K562 (cell line): ENCODE measurements at regions not wholly inside any gene's neighbourhood (a gene's known extent, or its start where the extent isn't known, plus 50 kb on each side); places are given as distances from the start of the nearest gene placed in this dataset.

Source experiments
- ATAC-seq: fragments of 200-7000 bp; cut with Tn5 transposase; 3 replicates; pipeline ENCODE4 v1.9.1; 2020; ENCODE audit warnings: moderate library complexity
- BruUV-seq: library from RNA; stranded (reverse); fragments of 400-500 nt; replicated peaks from 2 replicates; lab custom pipeline; 2021; lab: Mats Ljungman, UMichigan
- CTCF ChIA-PET: fragments of 300-600 bp; formaldehyde crosslinking; extraction: SDS; loops from one replicate; lab custom pipeline; 2021; ENCODE audit warnings: low intra/inter-chr PET ratio; lab: Yijun Ruan, JAX
- POLR2A ChIA-PET: fragments of 300-600, 350-650 bp; sonication (Branson Sonifier 250); formaldehyde crosslinking; extraction: SDS; loops from one replicate; lab custom pipeline; 2021; ENCODE audit warnings: antibody characterized with exemption, inconsistent platforms; lab: Yijun Ruan, JAX
- DNase-seq, 4 experiments: peaks; one replicate each; pipeline versions ENCODE4 v3.0.0 to v3.0.0-alpha.2; 2011 to 2018; ENCODE audit warnings: low spot score in 3 of 4, mixed read lengths in 3 of 4; ENCODE audit errors: extremely low read depth in 1 of 4
- FAIRE-seq: peaks from 2 replicates; lab custom pipeline; 2011; peaks lifted over from hg19 to GRCh38; lab: Jason Lieb, UNC
- H2AFZ ChIP-seq: 2 replicates; pipeline ENCODE4 v1.6.0; 2011; ENCODE audit warnings: low read depth, low read length, control low read depth, inconsistent platforms
- H3K27ac ChIP-seq: fragments of 200-600 bp; 3 replicates; pipeline ENCODE4 v1.8.0; 2011; ENCODE audit warnings: low read depth, mild to moderate bottlenecking, control low read depth, inconsistent platforms, low read length, moderate library complexity, mixed read lengths; ENCODE audit errors: extremely low read depth
- H3K27me3 ChIP-seq, 2 experiments: fragments of 300-600 bp in 1 of 2; 2 replicates in 1 of 2; 3 replicates in 1 of 2; pipeline versions ENCODE4 v1.6.0 to v1.8.0; 2011; ENCODE audit warnings: inconsistent platforms in 2 of 2, low read length in 2 of 2, mild to moderate bottlenecking in 1 of 2, mixed read lengths in 1 of 2, moderate library complexity in 1 of 2; ENCODE audit not compliant: control insufficient read depth in 2 of 2, insufficient read depth in 2 of 2
- H3K36me3 ChIP-seq: fragments of 300-600 bp; 3 replicates; pipeline ENCODE4 v1.8.0; 2011; ENCODE audit warnings: mild to moderate bottlenecking, low read length, inconsistent platforms; ENCODE audit not compliant: control insufficient read depth, insufficient read depth
- H3K4me1 ChIP-seq, 2 experiments: fragments of 200-600 bp in 1 of 2; replicated peaks in 1 of 2; 2 replicates in 1 of 2; 3 replicates in 1 of 2; pipeline versions ENCODE4 v1.5.1 to v1.8.0; 2011; ENCODE audit warnings: inconsistent platforms in 2 of 2, low read length in 2 of 2, mild to moderate bottlenecking in 1 of 2, mixed read lengths in 1 of 2, moderate library complexity in 1 of 2; ENCODE audit not compliant: control insufficient read depth in 2 of 2, insufficient read depth in 2 of 2
- H3K4me2 ChIP-seq: 2 replicates; pipeline ENCODE4 v1.6.1; 2011; ENCODE audit warnings: low read length, control low read depth, inconsistent platforms, mixed read lengths; ENCODE audit not compliant: insufficient read depth
- H3K4me3 ChIP-seq: fragments of 200-600 bp; sonication (generic), shearing (Covaris generic); 2 replicates; pipeline ENCODE4 v1.5.1; 2016; ENCODE audit warnings: control low read depth, inconsistent platforms
- H3K79me2 ChIP-seq: fragments of 200-600 bp; 3 replicates; pipeline ENCODE4 v1.8.0; 2011; ENCODE audit warnings: low read length, inconsistent platforms; ENCODE audit not compliant: control insufficient read depth, insufficient read depth
- H3K9ac ChIP-seq, 2 experiments: 2 replicates each; pipeline versions ENCODE4 v1.6.0 to v1.6.1; 2011; ENCODE audit warnings: low read depth in 2 of 2, low read length in 2 of 2, control low read depth in 1 of 2, inconsistent platforms in 1 of 2, mild to moderate bottlenecking in 1 of 2, mixed read lengths in 1 of 2; ENCODE audit not compliant: insufficient read depth in 1 of 2
- H3K9me1 ChIP-seq: one replicate; pipeline ENCODE4 v1.6.0; 2011; ENCODE audit warnings: inconsistent platforms, mild to moderate bottlenecking, low read length, moderate library complexity; ENCODE audit not compliant: control insufficient read depth, insufficient read depth
- H3K9me3 ChIP-seq: replicated peaks from 2 replicates; pipeline ENCODE4 v1.5.1; 2011; ENCODE audit warnings: low read depth, low read length, inconsistent platforms; ENCODE audit not compliant: control insufficient read depth, insufficient read depth
- H4K20me1 ChIP-seq: replicated peaks from 2 replicates; pipeline ENCODE4 v1.6.1; 2011; ENCODE audit warnings: low read length, inconsistent platforms, mixed read lengths; ENCODE audit not compliant: control insufficient read depth, insufficient read depth
- ADNP ChIP-seq: fragments of 200-800 bp; sonication (Bioruptor generic); IDR thresholded peaks from 2 replicates; pipeline ENCODE4 v1.6.1; 2016; ENCODE audit warnings: missing genetic modification characterization, missing compliant biosample characterization
- ATF7 ChIP-seq: fragments of 450-650 bp; IDR thresholded peaks from 2 replicates; pipeline ENCODE4 v1.7.1; 2014; ENCODE audit warnings: mild to moderate bottlenecking, moderate library complexity
- GTF2E2 ChIP-seq: fragments of 200-800 bp; sonication (Bioruptor generic); IDR thresholded peaks from 2 replicates; pipeline ENCODE4 v1.6.1; 2016; ENCODE audit warnings: missing genetic modification characterization, missing compliant biosample characterization
- KLF10 ChIP-seq: fragments of 250-450 bp; sonication (Bioruptor Pico); IDR thresholded peaks from 2 replicates; pipeline ENCODE4 v1.6.1; 2021; ENCODE audit warnings: matching md5 sums
- PCBP2 ChIP-seq: fragments of 200-400 bp; formaldehyde crosslinking; IDR thresholded peaks from 2 replicates; pipeline ENCODE4 v1.6.1; 2018; ENCODE audit warnings: low read length, low read depth, mild to moderate bottlenecking, moderate library complexity; ENCODE audit not compliant: poor library complexity, severe bottlenecking
- POLR3A ChIP-seq: IDR thresholded peaks from 2 replicates; pipeline ENCODE4 v1.6.1; 2011; ENCODE audit warnings: borderline replicate concordance, mild to moderate bottlenecking, moderate library complexity; ENCODE audit not compliant: insufficient read length, insufficient read depth; ENCODE audit errors: extremely low read depth
- POU5F1 ChIP-seq: fragments of 150-350 bp; IDR thresholded peaks from 2 replicates; pipeline ENCODE4 v1.6.1; 2014; ENCODE audit warnings: borderline replicate concordance, low read length, low read depth, mild to moderate bottlenecking; ENCODE audit not compliant: partially characterized antibody
- SMARCE1 ChIP-seq: fragments of 450-650 bp; IDR thresholded peaks from 2 replicates; pipeline ENCODE4 v1.7.1; 2016; ENCODE audit warnings: mild to moderate bottlenecking
- TEAD4 ChIP-seq, 2 experiments: sonication (generic) in 1 of 2; formaldehyde crosslinking in 1 of 2; IDR thresholded peaks; 2 replicates each; pipeline versions ENCODE4 v1.6.1 to v1.8.0; 2012 to 2022; ENCODE audit warnings: borderline replicate concordance in 1 of 2, inconsistent platforms in 1 of 2, low read length in 1 of 2, mild to moderate bottlenecking in 1 of 2, missing genetic modification reagents in 1 of 2
- U2AF1 ChIP-seq: fragments of 200-400 bp; formaldehyde crosslinking; optimal IDR thresholded peaks from 2 replicates; pipeline ENCODE3; 2017; ENCODE audit warnings: mild to moderate bottlenecking, low read depth, low read length, moderate library complexity
- ZNF316 ChIP-seq: fragments of 450-650 bp; IDR thresholded peaks from 2 replicates; pipeline ENCODE4 v1.6.1; 2016
- ZNF445 ChIP-seq: fragments of 250-450 bp; sonication (Bioruptor Pico); IDR thresholded peaks from 2 replicates; pipeline ENCODE4 v1.4.0; 2020; ENCODE audit warnings: low read depth, mild to moderate bottlenecking, moderate library complexity
- ZNF644 ChIP-seq: fragments of 200-800 bp; sonication (Bioruptor generic); IDR thresholded peaks from 2 replicates; pipeline ENCODE4 v1.6.1; 2016; ENCODE audit warnings: low read depth, missing genetic modification characterization, missing compliant biosample characterization
- ZNF717 ChIP-seq: fragments of 250-450 bp; sonication (Bioruptor Pico); IDR thresholded peaks from 2 replicates; pipeline ENCODE4 v1.5.0; 2021
- WGBS: fragments of 100-300 bp; shearing (Covaris generic); methylation state at CpG from one replicate; pipeline ENCODE4 v1.1.6; 2016; ENCODE audit warnings: low coverage, mixed read lengths; ENCODE audit not compliant: insufficient coverage; ENCODE audit errors: missing lambda C conversion rate; 5-methylcytosine and 5-hydroxymethylcytosine counted together
- in situ Hi-C: fragments of 300-500 bp; cut with MboI; formaldehyde crosslinking; loops from 4 replicates; pipeline ENCODE4 v1.15.0; 2018; ENCODE audit warnings: inconsistent platforms, mixed read lengths
- intact Hi-C: fragments of 100-400 bp; cut with micrococcal nuclease; formaldehyde crosslinking; loops from 2 replicates; pipeline ENCODE4 v1.14.2; 2022
- TF ChIP-seq, protein P1 (sequence below): fragments of 250-450 bp; sonication (Bioruptor Pico); IDR thresholded peaks from 2 replicates; pipeline ENCODE4 v1.5.0; 2021; ENCODE audit warnings: mild to moderate bottlenecking, borderline replicate concordance
- TF ChIP-seq, protein P2 (sequence below): sonication (generic); formaldehyde crosslinking; IDR thresholded peaks from 2 replicates; pipeline ENCODE4 v1.8.0; 2022; ENCODE audit warnings: missing genetic modification reagents, mild to moderate bottlenecking, borderline replicate concordance

DNA sequence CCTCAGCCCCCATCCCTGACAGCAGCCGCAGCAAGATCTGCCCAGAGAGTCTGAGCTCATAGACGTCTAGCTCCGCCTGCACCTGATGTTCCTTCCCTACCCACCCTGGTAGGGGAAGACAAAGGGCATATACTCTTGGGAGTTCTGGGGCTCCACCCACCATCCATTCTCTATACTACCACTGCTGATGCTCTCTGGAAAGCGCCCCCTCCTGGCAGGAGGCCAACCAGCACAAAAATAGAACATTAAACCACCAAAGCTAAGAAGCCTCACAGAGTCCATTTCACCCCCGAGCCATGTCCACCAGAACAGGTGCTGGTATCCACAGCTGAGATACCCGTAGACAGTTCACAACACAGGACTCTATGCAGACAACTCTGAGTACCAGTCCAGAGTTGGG is 662.6 kb upstream of the FAM98A start:
- intact Hi-C loops (no loop called here), in situ Hi-C loops (no loop called here)
- Histone ChIP-seq H4K20me1 (no peaks in the 10 kb centered on the region), H3K9ac (no peak overlapping the region), H2AFZ (no peak overlapping the region), H3K4me3 (no peak overlapping the region), H3K9me3 (no peaks in the 10 kb centered on the region), H3K27me3 (no peaks in the 10 kb centered on the region), H3K36me3 (no peaks in the 10 kb centered on the region), H3K79me2 (no peaks in the 10 kb centered on the region), H3K4me1 (no peaks in the 10 kb centered on the region), H3K4me2 (no peak overlapping the region), H3K27ac (no peak overlapping the region), H3K9me1 (no peaks in the 10 kb centered on the region)
- DNase-seq = no peak
- WGBS = 0% methylated on average over 6 of the region's 6 CpGs
- ATAC-seq = no peak
- TF ChIP-seq ZNF644 (tag) (no peak), U2AF1 (no peak), ZNF445 (CRISPR knock-in tag) (no peak), SMARCE1 (no peak), PCBP2 (no peak), ADNP (tag) (no peak), TEAD4 (IDR thresholded peaks at IDR 0.05; ENCODE audit: low read length) (no peak), TEAD4 (CRISPR knock-in tag; IDR thresholded peaks at IDR 0.05; ENCODE audit: borderline replicate concordance) (no peak), ZNF717 (CRISPR knock-in tag) (no peak), ATF7 (no peak), POU5F1 (no peak), GTF2E2 (tag) (no peak), KLF10 (CRISPR knock-in tag) (no peak), ZNF316 (no peak), POLR3A (no peak)
- TF ChIP-seq, protein P1, sequence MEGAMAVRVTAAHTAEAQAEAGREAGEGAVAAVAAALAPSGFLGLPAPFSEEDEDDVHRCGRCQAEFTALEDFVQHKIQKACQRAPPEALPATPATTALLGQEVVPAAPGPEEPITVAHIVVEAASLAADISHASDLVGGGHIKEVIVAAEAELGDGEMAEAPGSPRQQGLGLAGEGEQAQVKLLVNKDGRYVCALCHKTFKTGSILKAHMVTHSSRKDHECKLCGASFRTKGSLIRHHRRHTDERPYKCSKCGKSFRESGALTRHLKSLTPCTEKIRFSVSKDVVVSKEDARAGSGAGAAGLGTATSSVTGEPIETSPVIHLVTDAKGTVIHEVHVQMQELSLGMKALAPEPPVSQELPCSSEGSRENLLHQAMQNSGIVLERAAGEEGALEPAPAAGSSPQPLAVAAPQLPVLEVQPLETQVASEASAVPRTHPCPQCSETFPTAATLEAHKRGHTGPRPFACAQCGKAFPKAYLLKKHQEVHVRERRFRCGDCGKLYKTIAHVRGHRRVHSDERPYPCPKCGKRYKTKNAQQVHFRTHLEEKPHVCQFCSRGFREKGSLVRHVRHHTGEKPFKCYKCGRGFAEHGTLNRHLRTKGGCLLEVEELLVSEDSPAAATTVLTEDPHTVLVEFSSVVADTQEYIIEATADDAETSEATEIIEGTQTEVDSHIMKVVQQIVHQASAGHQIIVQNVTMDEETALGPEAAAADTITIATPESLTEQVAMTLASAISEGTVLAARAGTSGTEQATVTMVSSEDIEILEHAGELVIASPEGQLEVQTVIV = no peak
- TF ChIP-seq, protein P2, sequence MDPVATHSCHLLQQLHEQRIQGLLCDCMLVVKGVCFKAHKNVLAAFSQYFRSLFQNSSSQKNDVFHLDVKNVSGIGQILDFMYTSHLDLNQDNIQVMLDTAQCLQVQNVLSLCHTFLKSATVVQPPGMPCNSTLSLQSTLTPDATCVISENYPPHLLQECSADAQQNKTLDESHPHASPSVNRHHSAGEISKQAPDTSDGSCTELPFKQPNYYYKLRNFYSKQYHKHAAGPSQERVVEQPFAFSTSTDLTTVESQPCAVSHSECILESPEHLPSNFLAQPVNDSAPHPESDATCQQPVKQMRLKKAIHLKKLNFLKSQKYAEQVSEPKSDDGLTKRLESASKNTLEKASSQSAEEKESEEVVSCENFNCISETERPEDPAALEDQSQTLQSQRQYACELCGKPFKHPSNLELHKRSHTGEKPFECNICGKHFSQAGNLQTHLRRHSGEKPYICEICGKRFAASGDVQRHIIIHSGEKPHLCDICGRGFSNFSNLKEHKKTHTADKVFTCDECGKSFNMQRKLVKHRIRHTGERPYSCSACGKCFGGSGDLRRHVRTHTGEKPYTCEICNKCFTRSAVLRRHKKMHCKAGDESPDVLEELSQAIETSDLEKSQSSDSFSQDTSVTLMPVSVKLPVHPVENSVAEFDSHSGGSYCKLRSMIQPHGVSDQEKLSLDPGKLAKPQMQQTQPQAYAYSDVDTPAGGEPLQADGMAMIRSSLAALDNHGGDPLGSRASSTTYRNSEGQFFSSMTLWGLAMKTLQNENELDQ (CRISPR knock-in tag) = no peak
- POLR2A ChIA-PET = no interaction called here
- FAIRE-seq = no peak
- CTCF ChIA-PET = no interaction called here
- BruUV-seq = no TSS peak
